B cell (primary cell): ENCODE measurements at regions not wholly inside any gene's neighbourhood (a gene's known extent, or its start where the extent isn't known, plus 50 kb on each side); places are given as distances from the start of the nearest gene placed in this dataset.

Experiments
- CTCF ChIP-seq: fragments of 200-600 bp; IDR thresholded peaks from one replicate; pipeline ENCODE4 v1.8.0; 2022; ENCODE audit warnings: antibody characterized with exemption, mild to moderate bottlenecking
- EZH2 ChIP-seq: IDR thresholded peaks from 2 replicates; pipeline ENCODE4 v1.6.1; 2012; ENCODE audit warnings: borderline replicate concordance, low read depth, mild to moderate bottlenecking, moderate library complexity, low read length; ENCODE audit not compliant: insufficient read depth, poor library complexity, severe bottlenecking

- TF ChIP-seq EZH2 (no peak), CTCF (no peak)
Measured at GRCh38 chr1:30043256-30043655, 680.1 kb downstream of the MATN1 start.
